VCaP (cell line): ENCODE measurements at regions not wholly inside any gene's neighbourhood (a gene's known extent, or its start where the extent isn't known, plus 50 kb on each side); places are given as distances from the start of the nearest gene placed in this dataset.

Experiments
- H3K27ac ChIP-seq: fragments of 450-650 bp; 2 replicates; pipeline ENCODE4 v1.5.1; 2017
- TF ChIP-seq, protein P1 (sequence below): fragments of 450-650 bp; conservative IDR thresholded peaks from 2 replicates; pipeline ENCODE4 v1.5.1; 2017; ENCODE audit warnings: mild to moderate bottlenecking, moderate library complexity

DNA sequence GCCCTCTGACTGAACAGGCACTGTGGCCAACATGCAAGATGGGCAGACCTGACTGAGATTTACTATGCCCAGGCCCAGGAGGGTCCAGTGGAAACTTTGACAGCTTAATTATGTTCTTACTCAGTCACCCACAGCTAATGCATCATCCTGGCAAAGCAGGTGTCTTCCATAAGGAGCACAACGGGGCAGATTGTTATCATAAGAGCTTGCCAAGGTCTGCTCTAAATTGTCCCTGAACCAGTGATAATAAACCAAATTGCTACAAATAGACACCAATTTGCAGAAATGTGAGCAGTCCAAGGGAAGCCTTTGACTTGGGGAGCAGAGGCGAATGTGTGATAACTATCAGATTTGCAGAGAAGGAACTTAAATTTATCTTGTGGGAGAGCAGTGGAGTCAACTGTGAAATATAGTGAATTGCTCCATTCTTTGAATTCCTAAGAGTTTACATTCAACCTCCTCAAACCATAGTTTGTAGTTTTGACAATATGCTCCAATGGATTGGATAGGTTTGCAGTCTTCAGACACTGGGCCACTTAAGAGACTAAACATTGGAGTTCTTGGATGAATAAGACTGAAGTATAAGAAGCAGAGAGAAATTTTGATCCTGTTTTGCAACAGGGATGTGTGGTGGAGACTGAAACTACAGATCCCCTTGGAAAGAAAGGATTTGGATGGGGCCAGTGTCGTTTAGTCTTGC, 494.7 kb downstream of the CCSER2 start:
- H3K27ac ChIP-seq, result no peak overlapping the region
- TF ChIP-seq, protein P1, sequence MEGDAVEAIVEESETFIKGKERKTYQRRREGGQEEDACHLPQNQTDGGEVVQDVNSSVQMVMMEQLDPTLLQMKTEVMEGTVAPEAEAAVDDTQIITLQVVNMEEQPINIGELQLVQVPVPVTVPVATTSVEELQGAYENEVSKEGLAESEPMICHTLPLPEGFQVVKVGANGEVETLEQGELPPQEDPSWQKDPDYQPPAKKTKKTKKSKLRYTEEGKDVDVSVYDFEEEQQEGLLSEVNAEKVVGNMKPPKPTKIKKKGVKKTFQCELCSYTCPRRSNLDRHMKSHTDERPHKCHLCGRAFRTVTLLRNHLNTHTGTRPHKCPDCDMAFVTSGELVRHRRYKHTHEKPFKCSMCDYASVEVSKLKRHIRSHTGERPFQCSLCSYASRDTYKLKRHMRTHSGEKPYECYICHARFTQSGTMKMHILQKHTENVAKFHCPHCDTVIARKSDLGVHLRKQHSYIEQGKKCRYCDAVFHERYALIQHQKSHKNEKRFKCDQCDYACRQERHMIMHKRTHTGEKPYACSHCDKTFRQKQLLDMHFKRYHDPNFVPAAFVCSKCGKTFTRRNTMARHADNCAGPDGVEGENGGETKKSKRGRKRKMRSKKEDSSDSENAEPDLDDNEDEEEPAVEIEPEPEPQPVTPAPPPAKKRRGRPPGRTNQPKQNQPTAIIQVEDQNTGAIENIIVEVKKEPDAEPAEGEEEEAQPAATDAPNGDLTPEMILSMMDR, result no peak

DNA sequence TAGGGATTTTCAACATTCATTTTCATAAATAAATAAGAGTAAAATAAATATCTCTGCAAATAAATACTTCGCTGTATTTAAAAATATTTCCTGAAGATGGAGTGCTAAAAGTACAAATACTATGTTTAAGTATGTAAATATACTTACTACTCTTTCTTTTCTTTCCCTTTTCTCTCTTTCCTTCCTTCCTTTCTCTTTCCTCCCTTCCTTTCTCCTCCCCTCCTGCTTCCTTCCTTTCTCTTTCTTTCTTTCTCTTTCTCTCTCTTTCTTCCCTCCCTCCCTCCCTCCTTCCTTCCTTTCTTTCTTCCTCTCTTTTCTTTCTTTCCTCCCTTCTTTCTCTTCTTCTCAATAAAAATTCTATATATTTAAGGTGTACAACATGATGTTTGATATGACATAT, 496.1 kb downstream of the CCSER2 start:
- no peak overlapping the region for H3K27ac ChIP-seq
- TF ChIP-seq, protein P1, result no peak

DNA sequence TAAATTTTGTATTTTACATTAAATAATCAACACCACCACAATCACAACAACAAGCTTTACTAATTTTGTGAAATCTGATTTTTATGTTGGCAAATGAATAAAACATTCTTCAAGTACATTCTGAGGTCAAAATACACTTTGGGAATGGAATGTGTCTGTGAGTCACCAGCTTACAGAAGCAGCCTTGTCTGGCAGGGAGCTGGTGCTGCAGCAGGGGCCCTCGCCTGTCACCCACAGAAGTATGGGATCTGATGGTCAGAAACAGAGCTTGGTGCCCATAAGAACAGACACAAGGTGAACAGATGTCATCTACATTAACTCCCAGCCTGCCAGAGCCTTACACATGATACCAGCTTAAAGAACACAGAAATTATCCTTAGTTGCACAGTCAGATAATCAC, 496.9 kb downstream of the CCSER2 start:
- no peak overlapping the region for H3K27ac ChIP-seq
- TF ChIP-seq, protein P1, result no peak

DNA sequence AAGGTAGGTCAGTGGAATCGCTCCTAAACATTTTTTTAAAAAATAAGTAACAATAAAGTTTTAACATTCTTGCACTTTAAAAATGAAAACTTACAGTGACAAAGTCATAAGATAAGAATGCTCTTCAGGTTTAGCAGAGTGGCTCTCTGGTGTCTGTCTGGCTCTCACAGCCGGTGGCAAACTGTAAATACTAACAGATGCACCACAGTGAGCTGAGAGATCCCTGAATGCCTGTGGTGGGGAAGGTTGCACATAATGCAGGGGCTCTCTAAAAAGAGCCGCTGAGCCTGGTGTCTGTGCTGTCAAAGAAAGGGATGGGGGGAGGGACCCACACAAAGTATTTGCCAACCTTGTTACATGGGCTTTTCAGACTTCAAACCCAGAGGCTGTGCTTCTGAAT, 498.3 kb downstream of the CCSER2 start:
- TF ChIP-seq, protein P1, result no peak
- no peak overlapping the region for H3K27ac ChIP-seq

DNA sequence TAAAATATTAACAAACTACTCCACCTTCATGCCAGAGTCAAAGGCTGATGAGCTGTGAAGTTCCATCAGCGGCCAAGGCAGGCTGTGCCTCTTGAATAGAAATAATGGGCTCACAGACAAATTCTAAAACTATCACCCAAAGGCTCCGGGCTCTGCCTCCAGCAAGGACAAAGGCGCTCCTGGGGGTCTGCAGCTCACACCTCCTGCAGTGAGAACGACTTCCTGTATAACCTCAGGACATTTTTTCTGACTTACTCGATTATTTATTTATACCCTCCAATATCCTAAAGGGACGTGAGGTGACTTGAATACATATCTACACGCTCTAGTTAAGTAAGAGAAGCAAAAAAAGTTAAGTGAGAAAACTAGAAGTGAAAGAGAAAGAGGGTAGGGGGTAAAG, 500.7 kb downstream of the CCSER2 start:
- TF ChIP-seq, protein P1, result no peak

DNA sequence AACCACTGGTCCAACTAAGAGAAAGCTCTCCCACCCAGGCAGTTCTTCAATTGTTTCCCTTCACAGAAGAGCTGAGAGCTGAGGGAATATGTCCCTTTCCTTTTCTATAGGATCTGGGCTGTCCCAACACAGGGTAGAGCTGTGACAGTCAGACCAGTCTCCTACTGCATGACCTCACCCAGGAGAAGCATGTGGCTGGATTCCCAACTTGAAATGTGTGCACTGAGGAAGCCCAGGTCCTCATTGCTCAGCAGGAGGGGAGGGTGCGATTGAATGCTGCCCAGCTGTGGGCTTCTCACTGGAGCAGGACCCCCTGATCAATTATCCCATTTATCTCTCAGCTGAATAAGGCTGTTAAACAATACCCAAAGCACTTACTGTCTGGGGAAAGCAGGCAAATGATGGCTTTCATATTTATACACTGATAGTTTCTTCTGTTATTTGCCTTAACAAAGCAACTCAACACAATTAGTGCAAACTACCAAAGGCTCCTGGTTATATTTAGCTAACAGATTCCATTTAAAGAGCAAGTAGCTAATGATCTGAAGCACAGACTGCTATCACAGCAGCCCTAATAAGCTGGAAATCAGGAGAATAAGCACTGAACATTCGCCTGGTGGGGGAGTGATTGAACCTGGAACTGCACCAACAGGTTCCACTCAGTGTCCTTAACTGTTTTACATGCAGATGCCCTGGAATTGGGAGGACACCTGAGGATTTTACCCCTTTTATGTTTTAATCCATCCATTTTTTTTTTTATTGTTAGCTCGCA, 508.8 kb downstream of the CCSER2 start:
- TF ChIP-seq, protein P1, result no peak
- H3K27ac ChIP-seq, result no peak overlapping the region

More for the DNA sequence above, 500.7 kb downstream of the CCSER2 start:
- no peak overlapping the region for H3K27ac ChIP-seq

DNA sequence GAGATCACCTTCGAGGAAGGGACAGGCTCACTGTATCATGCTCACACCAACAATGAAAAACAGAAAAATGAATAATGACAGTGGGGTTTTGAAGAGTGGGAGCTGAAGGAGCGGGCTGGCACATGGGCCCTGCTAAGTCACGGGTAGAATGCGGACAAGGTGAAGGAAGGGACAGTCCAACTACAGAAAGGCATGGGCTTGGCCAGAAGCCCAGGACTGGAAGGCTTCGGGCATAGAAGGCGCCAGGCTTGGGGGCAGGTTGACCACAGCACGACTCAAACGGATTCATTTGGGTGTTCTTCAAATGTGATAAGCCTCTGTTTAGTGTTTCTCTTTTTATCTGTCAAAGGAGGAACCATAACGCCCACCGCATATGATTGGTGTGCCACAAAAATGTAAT, 509.5 kb downstream of the CCSER2 start:
- TF ChIP-seq, protein P1, result no peak
- H3K27ac ChIP-seq, result no peak overlapping the region
